Peyer's patch (tissue), 4 donors: ENCODE measurements at regions not wholly inside any gene's neighbourhood (a gene's known extent, or its start where the extent isn't known, plus 50 kb on each side); places are given as distances from the start of the nearest gene placed in this dataset.

Experiments
- DNase-seq, 3 donors: peaks; one replicate each; pipeline ENCODE4 v3.0.0-alpha.2; 2017 to 2019
- H3K27ac ChIP-seq, 4 donors: fragments of 200-600 bp; sonication (generic); one replicate each; pipeline ENCODE4 v1.5.1; 2016 to 2019
- H3K27me3 ChIP-seq, 2 donors: fragments of 200-600 bp; sonication (generic); one replicate each; pipeline ENCODE4 v1.5.1; 2019
- H3K36me3 ChIP-seq, 3 donors: fragments of 200-600 bp; sonication (generic); one replicate each; pipeline ENCODE4 v1.5.1; 2016 to 2019
- H3K4me1 ChIP-seq, 4 donors: fragments of 200-600 bp; sonication (generic); one replicate each; pipeline ENCODE4 v1.5.1; 2016 to 2019
- H3K4me3 ChIP-seq, 4 donors: fragments of 200-600 bp; sonication (generic); 1 replicate in 3 of 4; 2 replicates in 1 of 4; pipeline ENCODE4 v1.5.1; 2016 to 2019; ENCODE audit warnings: mild to moderate bottlenecking in 1 of 4
- H3K9me3 ChIP-seq, 4 donors: fragments of 200-600 bp; sonication (generic); one replicate each; pipeline ENCODE4 v1.5.1; 2016 to 2019; ENCODE audit warnings: mild to moderate bottlenecking in 1 of 4
- CTCF ChIP-seq, 6 experiments: fragments of 450-650 bp in 4 of 6; fragments of 200-600 bp in 2 of 6; sonication (generic) in 1 of 6; IDR thresholded peaks; one replicate each; pipeline ENCODE4 v1.5.1; 2017 to 2019; ENCODE audit warnings: antibody characterized with exemption in 6 of 6, mild to moderate bottlenecking in 3 of 6, moderate library complexity in 1 of 6
- POLR2A ChIP-seq, 2 donors: fragments of 450-650 bp; IDR thresholded peaks; one replicate each; pipeline ENCODE4 v1.5.1; 2017; ENCODE audit warnings: antibody characterized with exemption in 2 of 2, mild to moderate bottlenecking in 2 of 2, moderate library complexity in 2 of 2

- H3K27me3 ChIP-seq: no peaks in the 10 kb centered on the region
- H3K4me1 ChIP-seq: no peaks in the 10 kb centered on the region
- no peaks in the 10 kb centered on the region for H3K36me3 ChIP-seq
- H3K9me3 ChIP-seq: no peaks in the 10 kb centered on the region
- TF ChIP-seq POLR2A (IDR thresholded peaks at IDR 0.05): no peak
- no peak for TF ChIP-seq CTCF (IDR thresholded peaks at IDR 0.05)
- H3K4me3 ChIP-seq: no peak overlapping the region
- no peak for DNase-seq
- H3K27ac ChIP-seq: no peak overlapping the region
Observed at GRCh38 chr7:84879570-84880325, 307.1 kb downstream of the SEMA3D start.

GRCh38 chr7:84877943-84878570 lies 308.8 kb downstream of the SEMA3D start:
- TF ChIP-seq CTCF (IDR thresholded peaks at IDR 0.05): no peak
- no peak for TF ChIP-seq POLR2A (IDR thresholded peaks at IDR 0.05)
- Histone ChIP-seq H3K9me3 (no peaks in the 10 kb centered on the region), H3K27ac (no peak overlapping the region)

GRCh38 chr7:84876061-84876821 lies 310.6 kb downstream of the SEMA3D start:
- no peaks in the 10 kb centered on the region for H3K4me1 ChIP-seq
- no peak overlapping the region for H3K4me3 ChIP-seq
- TF ChIP-seq CTCF (IDR thresholded peaks at IDR 0.05): no peak
- no peak for TF ChIP-seq POLR2A (IDR thresholded peaks at IDR 0.05)
- H3K36me3 ChIP-seq: no peaks in the 10 kb centered on the region
- H3K27ac ChIP-seq: no peak overlapping the region
- H3K27me3 ChIP-seq: no peaks in the 10 kb centered on the region
- H3K9me3 ChIP-seq: no peaks in the 10 kb centered on the region
- no peak for DNase-seq

More at GRCh38 chr7:84877943-84878570, 308.8 kb downstream of the SEMA3D start:
- no peaks in the 10 kb centered on the region for H3K4me1 ChIP-seq
- no peak for DNase-seq
- H3K4me3 ChIP-seq: no peak overlapping the region
- H3K36me3 ChIP-seq: no peaks in the 10 kb centered on the region
- no peaks in the 10 kb centered on the region for H3K27me3 ChIP-seq

GRCh38 chr7:84865560-84865959 lies 321.3 kb downstream of the SEMA3D start:
- H3K27me3 ChIP-seq: no peaks in the 10 kb centered on the region
- no peak for TF ChIP-seq POLR2A (IDR thresholded peaks at IDR 0.05)
- TF ChIP-seq CTCF (IDR thresholded peaks at IDR 0.05): no peak
- H3K27ac ChIP-seq: no peak overlapping the region
- DNase-seq: no peak
- no peak overlapping the region for H3K4me3 ChIP-seq
- no peaks in the 10 kb centered on the region for H3K9me3 ChIP-seq
- H3K4me1 ChIP-seq: no peaks in the 10 kb centered on the region
- no peaks in the 10 kb centered on the region for H3K36me3 ChIP-seq

GRCh38 chr7:84857336-84857735 lies 329.5 kb downstream of the SEMA3D start:
- Histone ChIP-seq H3K9me3 (no peaks in the 10 kb centered on the region), H3K27me3 (no peaks in the 10 kb centered on the region), H3K27ac (no peak overlapping the region), H3K4me3 (no peak overlapping the region), H3K4me1 (no peaks in the 10 kb centered on the region), H3K36me3 (no peaks in the 10 kb centered on the region)
- no peak for DNase-seq
- TF ChIP-seq POLR2A (IDR thresholded peaks at IDR 0.05): no peak
- no peak for TF ChIP-seq CTCF (IDR thresholded peaks at IDR 0.05)
